Parathyroid adenoma (tissue), 2 donors: ENCODE measurements at regions not wholly inside any gene's neighbourhood (a gene's known extent, or its start where the extent isn't known, plus 50 kb on each side); places are given as distances from the start of the nearest gene placed in this dataset.

Experiments
- H2AFZ ChIP-seq: fragments of 300-600 bp; sonication (generic); one replicate; pipeline ENCODE4 v1.7.0; 2017; ENCODE audit warnings: antibody characterized with exemption, mild to moderate bottlenecking
- H3K27ac ChIP-seq: fragments of 300-600 bp; sonication (generic); one replicate; pipeline ENCODE4 v1.7.0; 2017
- H3K27me3 ChIP-seq: fragments of 300-600 bp; sonication (generic); one replicate; pipeline ENCODE4 v1.7.0; 2017; ENCODE audit warnings: low read length; ENCODE audit not compliant: control insufficient read depth, insufficient read depth
- H3K36me3 ChIP-seq: fragments of 300-600 bp; sonication (generic); one replicate; pipeline ENCODE4 v1.7.0; 2017; ENCODE audit warnings: low read length; ENCODE audit not compliant: control insufficient read depth, insufficient read depth
- H3K4me1 ChIP-seq: fragments of 300-600 bp; sonication (generic); one replicate; pipeline ENCODE4 v1.7.0; 2017; ENCODE audit warnings: control low read depth
- H3K4me2 ChIP-seq: fragments of 300-600 bp; sonication (generic); one replicate; pipeline ENCODE4 v1.7.0; 2017; ENCODE audit warnings: low read length
- H3K4me3 ChIP-seq: fragments of 300-600 bp; sonication (generic); one replicate; pipeline ENCODE4 v1.7.0; 2017; ENCODE audit warnings: low read depth, low read length
- H3K79me2 ChIP-seq: fragments of 300-600 bp; sonication (generic); one replicate; pipeline ENCODE4 v1.7.0; 2017; ENCODE audit warnings: control low read depth
- H3K9ac ChIP-seq: fragments of 300-600 bp; sonication (generic); one replicate; pipeline ENCODE4 v1.7.0; 2017; ENCODE audit warnings: mild to moderate bottlenecking
- H3K9me3 ChIP-seq: fragments of 300-600 bp; sonication (generic); one replicate; pipeline ENCODE4 v1.7.0; 2017; ENCODE audit warnings: low read length; ENCODE audit not compliant: control insufficient read depth
- CTCF ChIP-seq: fragments of 300-600 bp; sonication (generic); IDR thresholded peaks from one replicate; pipeline ENCODE4 v1.7.0; 2017; ENCODE audit warnings: antibody characterized with exemption, mild to moderate bottlenecking
- donor health status: primary hyperparathyroidism.

DNA sequence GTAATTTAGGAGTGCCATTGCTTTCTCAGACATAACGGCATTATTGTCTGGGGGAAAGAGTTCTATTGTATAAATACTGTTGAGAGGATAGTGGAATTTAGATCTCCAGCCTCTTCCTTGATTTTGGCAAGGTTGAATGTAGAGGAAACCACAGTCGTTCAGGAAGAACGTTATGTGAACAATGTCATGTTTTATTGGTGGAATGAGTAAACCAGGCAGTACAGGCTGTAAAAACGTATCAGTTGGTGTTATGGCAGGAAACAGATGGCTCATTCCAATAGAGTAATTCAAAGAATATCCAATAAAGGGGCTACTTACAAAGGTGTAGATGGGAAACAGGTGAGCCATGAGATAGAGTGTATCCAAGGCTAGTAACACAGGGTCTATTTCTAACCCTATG lies 123.6 kb upstream of the SLC35B3 start:
- TF ChIP-seq CTCF: no peak
- Histone ChIP-seq H3K4me1 (no peaks in the 10 kb centered on the region), H3K4me3 (no peak overlapping the region), H2AFZ (no peak overlapping the region), H3K9me3 (no peaks in the 10 kb centered on the region), H3K27me3 (no peaks in the 10 kb centered on the region), H3K36me3 (no peaks in the 10 kb centered on the region), H3K27ac (no peak overlapping the region), H3K9ac (no peak overlapping the region), H3K4me2 (no peak overlapping the region), H3K79me2 (no peaks in the 10 kb centered on the region)

GRCh38 chr6:8557014-8557748 lies 121.8 kb upstream of the SLC35B3 start:
- Histone ChIP-seq H3K9ac (no peak overlapping the region), H3K27me3 (no peaks in the 10 kb centered on the region), H3K27ac (no peak overlapping the region), H3K4me3 (no peak overlapping the region), H3K9me3 (no peaks in the 10 kb centered on the region), H2AFZ (no peak overlapping the region), H3K4me1 (no peaks in the 10 kb centered on the region), H3K36me3 (no peaks in the 10 kb centered on the region), H3K79me2 (no peaks in the 10 kb centered on the region), H3K4me2 (no peak overlapping the region)
- no peak for TF ChIP-seq CTCF

- H3K27ac ChIP-seq: no peak overlapping the region
- no peaks in the 10 kb centered on the region for H3K9me3 ChIP-seq
- no peaks in the 10 kb centered on the region for H3K27me3 ChIP-seq
- H3K79me2 ChIP-seq: no peaks in the 10 kb centered on the region
- TF ChIP-seq CTCF: no peak
- H3K9ac ChIP-seq: no peak overlapping the region
- no peak overlapping the region for H3K4me2 ChIP-seq
- H3K4me1 ChIP-seq: no peaks in the 10 kb centered on the region
- H2AFZ ChIP-seq: no peak overlapping the region
- no peaks in the 10 kb centered on the region for H3K36me3 ChIP-seq
- H3K4me3 ChIP-seq: no peak overlapping the region
Measured at GRCh38 chr6:8556370-8557013, 121.1 kb upstream of the SLC35B3 start.

GRCh38 chr6:8551993-8552392 lies 116.6 kb upstream of the SLC35B3 start:
- Histone ChIP-seq H3K4me1 (no peaks in the 10 kb centered on the region), H3K9ac (no peak overlapping the region), H3K4me2 (no peak overlapping the region), H2AFZ (no peak overlapping the region), H3K27ac (no peak overlapping the region), H3K36me3 (no peaks in the 10 kb centered on the region), H3K27me3 (no peaks in the 10 kb centered on the region), H3K9me3 (no peaks in the 10 kb centered on the region), H3K4me3 (no peak overlapping the region), H3K79me2 (no peaks in the 10 kb centered on the region)
- no peak for TF ChIP-seq CTCF

DNA sequence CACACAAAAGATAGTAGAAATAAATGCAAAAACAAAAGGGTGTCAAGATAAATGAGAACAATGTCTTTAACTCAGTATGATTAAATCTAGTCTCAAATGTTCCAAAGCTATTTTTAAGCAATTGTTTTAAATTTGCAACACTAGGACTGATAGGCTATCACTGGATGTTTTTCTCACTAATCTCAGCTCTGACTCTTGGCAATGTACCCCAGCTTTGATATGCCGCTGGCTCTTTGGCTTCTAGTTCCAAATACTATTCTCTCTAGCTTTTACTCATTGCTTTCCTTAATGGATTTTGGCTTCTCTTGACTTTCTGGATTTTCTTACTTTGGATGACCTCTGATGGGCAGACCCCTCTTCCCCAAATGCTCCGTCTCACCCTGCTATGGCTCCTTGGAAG lies 116.0 kb upstream of the SLC35B3 start:
- no peak overlapping the region for H3K4me2 ChIP-seq
- no peaks in the 10 kb centered on the region for H3K4me1 ChIP-seq
- no peak overlapping the region for H2AFZ ChIP-seq
- TF ChIP-seq CTCF: no peak
- H3K9me3 ChIP-seq: no peaks in the 10 kb centered on the region
- no peaks in the 10 kb centered on the region for H3K27me3 ChIP-seq
- no peaks in the 10 kb centered on the region for H3K36me3 ChIP-seq
- no peaks in the 10 kb centered on the region for H3K79me2 ChIP-seq
- no peak overlapping the region for H3K9ac ChIP-seq
- no peak overlapping the region for H3K27ac ChIP-seq
- no peak overlapping the region for H3K4me3 ChIP-seq
